ENCODE measurements at regions not wholly inside any gene's neighbourhood (a gene's known extent, or its start where the extent isn't known, plus 50 kb on each side); places are given as distances from the start of the nearest gene placed in this dataset.
A peak's percentile ranks its signal among the peaks of the same experiment; 100 is the strongest.

DNA sequence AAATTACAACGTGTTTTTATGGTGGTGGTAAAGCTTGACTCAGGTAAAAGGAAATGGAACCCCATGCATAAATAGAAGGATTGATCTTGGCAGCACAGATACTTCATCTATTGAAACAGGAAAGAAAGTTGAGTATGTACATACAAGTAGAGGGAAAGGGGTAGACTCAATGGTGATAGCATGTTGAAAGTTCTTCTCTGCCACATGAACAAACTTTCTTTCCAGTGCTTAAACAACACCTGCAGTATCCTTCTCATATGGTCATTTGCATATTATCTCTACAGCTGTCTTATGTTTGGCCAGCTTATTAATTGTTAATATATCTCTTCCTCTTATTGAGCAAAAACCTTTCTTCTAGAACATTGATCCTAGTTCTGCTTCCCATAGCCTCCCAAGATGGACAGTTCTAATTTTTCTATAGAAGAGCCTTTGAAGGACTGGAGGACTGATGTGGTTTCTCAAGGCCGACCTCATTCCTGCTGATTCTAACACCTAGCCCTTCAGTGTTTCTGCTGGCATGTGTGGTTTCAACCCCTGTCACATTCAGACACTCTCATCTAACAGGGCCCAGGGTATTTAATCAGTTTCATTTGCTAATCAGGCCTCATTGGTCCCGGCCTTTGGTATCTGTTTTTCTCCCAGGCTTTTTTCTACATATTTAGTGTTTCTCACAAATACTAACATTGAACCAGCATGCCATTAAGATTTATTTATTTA lies 108.1 kb upstream of the SPRY1 start:
- in situ Hi-C loops (cut with MboI; ENCODE audit: low pct_unique_long_range_greater_than_20kb, low sequenced_read_pairs): no loop called here
- DNase-seq: no peak

DNA sequence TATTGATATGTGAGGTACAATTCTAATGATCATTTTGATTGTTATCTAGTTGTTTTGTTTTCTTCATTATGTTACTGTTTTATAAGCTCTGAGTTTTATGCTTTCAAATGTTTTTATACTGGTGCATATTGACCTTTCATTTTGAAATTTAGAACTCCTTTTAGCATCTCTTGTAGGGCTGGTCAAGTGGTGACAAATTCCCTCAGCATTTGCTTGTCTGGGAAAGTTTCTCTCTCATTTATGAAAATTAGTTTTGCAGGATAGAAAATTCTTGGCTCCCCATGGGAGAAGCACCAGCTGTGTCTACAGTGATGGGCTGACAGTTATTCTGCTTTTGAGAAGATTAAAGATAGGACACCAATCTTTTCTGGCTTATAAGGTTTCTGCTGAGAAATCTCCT lies 105.3 kb upstream of the SPRY1 start:
- in situ Hi-C loops (cut with MboI; ENCODE audit: low pct_unique_long_range_greater_than_20kb, low sequenced_read_pairs): no loop called here
- no peak for DNase-seq

DNA sequence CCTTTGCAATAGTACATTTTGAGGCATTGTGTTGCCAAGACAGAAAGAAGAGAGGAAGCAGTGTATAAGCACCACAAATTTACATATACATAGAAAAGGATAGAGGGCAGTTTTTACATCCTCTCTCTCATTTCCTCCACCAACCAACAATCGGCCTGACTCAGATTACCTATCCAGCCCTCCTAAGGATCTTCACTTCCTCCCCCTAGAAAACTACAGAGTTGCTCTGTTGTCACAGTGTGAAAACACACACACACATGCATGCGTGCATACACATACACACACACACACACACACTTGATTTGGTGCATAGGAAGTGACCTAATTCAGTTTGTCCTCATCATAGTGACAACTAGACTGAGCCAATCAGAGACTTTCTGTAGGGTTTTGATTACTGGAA lies 98.8 kb upstream of the SPRY1 start:
- in situ Hi-C loops (cut with MboI; ENCODE audit: low pct_unique_long_range_greater_than_20kb, low sequenced_read_pairs): no loop called here
- DNase-seq: no peak

DNA sequence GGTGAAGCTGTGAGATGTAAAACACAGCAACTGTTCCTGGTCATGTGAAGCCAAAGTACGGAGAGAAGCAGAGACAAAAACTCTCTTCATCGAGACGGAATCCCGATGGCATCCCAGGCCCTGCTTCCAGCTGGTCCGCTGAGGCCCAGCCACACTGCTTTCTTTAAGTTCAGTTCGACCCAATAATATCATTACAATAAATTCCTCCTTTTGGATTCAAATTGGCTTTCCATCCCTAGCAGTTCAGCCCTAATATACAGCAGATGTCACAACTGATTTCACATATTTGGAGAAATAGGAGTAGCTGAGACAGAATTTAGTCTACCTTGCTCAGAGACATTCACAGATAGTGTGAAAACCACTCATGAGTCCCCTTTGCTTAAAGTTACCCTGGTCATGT lies 98.3 kb upstream of the SPRY1 start:
- no peak for DNase-seq
- in situ Hi-C loops (cut with MboI; ENCODE audit: low pct_unique_long_range_greater_than_20kb, low sequenced_read_pairs): no loop called here

DNA sequence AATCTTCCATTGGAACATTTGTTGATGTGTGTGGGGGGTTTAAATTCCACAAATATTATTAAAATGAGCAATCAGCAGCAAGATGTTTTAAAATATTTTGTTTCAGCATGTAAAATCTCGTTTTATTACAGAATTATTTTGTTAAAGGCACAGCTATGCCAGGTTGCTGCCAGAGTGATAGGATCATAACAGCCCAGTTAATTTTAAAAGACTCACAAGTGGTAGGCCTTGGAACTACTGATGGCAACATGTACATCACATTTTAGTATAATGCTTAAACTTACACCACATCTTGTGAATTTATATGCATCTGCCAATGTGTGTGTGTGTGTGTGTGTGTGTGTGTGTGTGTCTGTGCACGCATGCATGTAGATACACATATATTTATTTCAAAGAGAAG lies 97.8 kb upstream of the SPRY1 start:
- in situ Hi-C loops (cut with MboI; ENCODE audit: low pct_unique_long_range_greater_than_20kb, low sequenced_read_pairs): no loop called here
- no peak for DNase-seq

DNA sequence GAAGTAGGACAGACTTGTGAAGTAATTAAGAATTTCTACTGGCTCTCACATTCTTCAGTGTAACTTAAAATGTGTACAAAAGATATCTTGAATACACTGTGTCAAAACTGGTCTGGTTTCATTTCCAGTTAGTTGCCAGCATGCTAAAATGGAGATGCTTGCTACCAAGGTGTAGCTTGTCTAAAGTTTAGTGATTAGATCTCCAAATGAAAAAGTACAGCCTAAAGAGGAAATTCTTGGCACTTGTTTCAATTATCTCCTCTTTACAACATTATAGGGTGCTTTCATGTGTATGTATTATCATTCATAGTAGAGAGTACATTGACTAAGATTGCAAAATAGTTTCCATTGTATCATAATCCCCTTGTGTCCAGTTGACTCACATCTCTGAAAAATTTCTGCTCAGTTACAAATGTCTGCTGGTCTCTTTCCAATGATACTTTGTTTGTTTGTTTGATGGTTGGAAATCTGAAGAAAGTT lies 97.3 kb upstream of the SPRY1 start:
- DNase-seq: no peak
- in situ Hi-C loops (cut with MboI; ENCODE audit: low pct_unique_long_range_greater_than_20kb, low sequenced_read_pairs): no loop called here

DNA sequence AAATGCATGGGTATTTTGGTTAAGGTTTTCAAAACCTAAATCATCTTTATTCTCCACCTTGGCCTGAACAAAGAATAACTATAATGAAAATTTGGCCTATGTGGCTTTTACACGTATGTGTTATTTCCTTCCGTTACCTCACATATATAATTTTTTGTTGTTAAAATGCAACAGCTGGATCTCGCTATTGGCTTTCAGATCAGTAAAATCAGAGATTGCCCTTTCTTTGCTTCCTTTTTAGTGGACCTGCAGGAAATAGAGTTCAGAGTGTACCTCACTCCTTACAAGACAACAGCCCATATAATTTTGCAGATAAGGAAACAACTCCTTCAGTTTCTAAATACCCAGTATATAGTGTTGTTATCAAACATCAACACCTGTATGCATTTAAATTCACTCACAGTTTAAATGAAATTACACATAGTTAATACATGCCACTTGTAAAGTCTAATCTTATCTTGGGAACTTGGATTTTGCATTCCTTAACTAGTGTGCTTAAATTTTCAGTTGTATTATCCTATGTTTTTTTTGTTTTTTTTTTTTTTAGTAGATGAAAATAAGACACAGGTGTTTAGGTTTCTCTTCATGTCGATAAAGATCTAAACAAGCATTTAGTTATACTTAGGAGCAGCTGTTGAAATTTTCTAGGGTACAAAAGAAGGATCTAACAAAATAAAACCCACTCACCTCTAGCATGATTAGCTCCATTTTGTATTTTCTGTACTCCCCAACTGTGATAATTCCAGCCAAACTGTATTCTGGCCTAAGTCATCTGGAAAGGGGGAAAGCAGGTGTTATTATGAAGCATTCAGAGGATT lies 96.2 kb upstream of the SPRY1 start:
- in situ Hi-C loops (cut with MboI; ENCODE audit: low pct_unique_long_range_greater_than_20kb, low sequenced_read_pairs): no loop called here

DNA sequence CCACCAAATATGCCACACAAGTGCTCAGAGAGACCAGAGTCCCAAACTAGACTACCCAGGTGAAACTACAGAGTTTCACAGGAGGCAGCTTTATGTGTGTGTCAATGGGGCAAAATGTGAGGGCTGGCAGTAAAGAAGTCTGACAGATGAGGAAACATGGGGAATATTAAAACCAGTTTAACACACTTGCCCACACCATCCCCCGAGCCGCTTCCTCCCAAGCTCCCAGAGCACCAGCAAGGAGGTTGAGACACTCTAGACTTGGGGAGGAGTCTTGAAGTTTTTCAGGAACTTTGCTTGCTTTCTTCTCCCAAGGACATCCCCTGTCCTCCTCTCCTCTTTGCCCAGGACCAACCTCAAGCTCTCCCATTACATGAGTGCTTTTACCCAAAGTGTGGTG lies 94.7 kb upstream of the SPRY1 start:
- no peak for DNase-seq
- in situ Hi-C loops (cut with MboI; ENCODE audit: low pct_unique_long_range_greater_than_20kb, low sequenced_read_pairs): no loop called here

More for the DNA sequence above, 96.2 kb upstream of the SPRY1 start:
- no peak for DNase-seq

DNA sequence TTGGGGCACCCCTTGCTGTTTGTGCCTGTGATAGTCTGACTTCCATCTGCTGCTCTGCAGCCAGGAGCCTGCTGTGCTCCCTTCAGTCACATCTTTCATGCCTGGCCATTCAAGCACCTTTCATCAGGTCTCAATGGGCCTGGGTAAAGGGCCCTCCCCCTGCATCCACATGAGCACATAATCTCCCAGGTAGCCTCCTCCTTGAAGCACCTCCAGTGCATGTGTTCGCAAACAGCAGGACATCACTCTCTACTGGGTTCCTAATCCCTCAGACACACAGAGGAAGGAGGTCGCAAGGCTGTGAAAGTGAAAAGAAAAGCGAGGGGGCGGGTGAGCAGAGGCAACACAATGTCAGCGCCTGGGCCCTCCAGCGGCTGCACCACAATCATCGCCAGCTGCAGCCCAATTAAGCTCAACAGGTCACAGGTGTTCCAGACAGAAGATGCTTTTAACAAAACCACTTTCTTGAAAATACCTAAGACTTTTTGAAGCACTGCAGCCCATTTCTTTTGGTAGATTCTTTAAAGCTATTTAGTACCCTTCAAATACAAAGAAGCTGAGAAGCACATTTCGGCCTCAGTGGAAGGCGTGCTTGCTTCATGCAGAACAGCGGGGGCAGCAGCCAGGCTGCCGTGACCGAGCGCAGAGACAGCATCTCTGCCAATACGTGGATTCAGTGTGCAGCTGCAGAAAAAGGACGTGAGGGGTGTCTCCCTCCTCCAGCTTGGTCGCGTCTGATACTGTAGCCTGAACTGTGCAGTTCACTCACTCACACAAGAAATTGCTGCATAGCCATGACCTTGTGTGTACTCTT lies 92.2 kb upstream of the SPRY1 start:
- no peak for DNase-seq
- in situ Hi-C loops (cut with MboI; ENCODE audit: low pct_unique_long_range_greater_than_20kb, low sequenced_read_pairs): no loop called here

DNA sequence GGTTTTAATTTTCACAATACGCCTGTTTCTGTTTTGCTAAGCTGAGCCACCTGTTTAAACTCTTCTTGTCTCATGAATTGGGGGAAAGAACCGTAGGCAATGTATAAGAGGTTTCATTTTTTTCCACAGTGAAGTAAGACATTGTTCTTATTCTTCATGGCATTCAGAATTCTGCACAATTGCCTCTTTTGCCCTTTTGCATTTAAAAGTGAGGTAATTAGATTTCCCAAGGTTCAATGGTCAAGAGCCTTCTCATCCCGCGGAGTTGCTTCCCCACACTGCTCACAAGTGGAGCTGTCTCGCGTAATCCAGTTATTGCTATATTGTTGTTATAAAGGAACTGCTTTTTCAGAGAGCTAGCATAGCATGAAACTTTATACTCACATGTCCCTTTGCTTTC lies 90.9 kb upstream of the SPRY1 start:
- DNase-seq: no peak
- in situ Hi-C loops (cut with MboI; ENCODE audit: low pct_unique_long_range_greater_than_20kb, low sequenced_read_pairs): no loop called here

DNA sequence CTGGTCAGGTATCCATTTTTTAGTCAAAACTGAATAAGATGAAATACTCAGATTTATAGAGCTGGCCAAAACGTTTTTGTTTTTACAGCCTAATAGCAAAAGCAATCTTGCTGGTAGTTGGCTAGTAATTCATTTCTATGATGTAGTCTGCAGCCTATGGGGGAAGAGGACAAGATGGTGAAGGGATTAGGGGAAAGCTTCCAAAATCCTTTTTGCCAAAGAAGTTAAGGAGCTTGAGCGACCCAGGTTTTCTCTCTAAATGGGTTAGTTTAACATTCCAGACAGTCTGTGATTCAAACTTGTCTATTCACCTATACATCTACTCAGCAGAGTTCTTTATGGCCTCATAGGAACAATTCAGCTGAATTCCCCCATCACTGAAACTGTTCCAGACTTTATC lies 89.8 kb upstream of the SPRY1 start:
- in situ Hi-C loops (cut with MboI; ENCODE audit: low pct_unique_long_range_greater_than_20kb, low sequenced_read_pairs): no loop called here
- no peak for DNase-seq

DNA sequence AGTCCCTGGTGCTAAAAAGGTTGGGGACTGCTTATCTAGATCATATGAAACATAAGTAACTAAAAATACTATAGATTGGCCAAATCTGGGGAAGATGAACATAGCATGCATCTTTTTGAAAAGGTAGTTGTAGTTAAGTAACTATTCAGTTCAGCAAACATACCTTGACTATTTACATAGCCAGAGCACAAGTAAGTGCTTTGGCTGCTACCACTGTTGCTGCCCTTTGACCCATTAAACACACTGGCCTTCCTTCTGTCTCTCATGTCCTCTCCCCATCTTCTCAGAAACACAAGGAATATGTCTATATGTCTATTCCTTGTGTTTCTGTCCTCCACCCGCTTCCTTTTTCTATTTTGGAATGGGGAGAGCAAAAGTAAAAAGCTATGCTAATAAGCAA lies 87.9 kb upstream of the SPRY1 start:
- in situ Hi-C loops (cut with MboI; ENCODE audit: low pct_unique_long_range_greater_than_20kb, low sequenced_read_pairs): no loop called here
- no peak for DNase-seq

DNA sequence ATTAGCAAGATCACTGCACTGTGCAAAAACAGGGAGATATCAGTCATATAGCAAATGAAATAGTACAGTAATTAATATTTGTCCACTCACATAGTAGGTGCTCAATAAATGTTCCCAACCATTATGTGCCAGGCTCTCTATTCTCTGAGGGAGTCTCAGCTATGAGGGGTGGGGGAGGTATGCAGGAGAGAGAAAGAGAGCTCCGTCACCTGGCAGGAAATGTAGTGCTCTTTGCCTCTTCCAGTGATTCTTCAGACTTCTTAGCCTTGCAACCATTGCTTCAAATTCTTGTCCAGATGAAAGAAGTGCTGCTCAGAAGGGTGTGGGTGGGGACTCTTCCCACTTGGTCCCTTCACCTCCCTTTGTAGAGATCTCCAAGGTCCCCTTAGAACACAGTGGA lies 84.5 kb upstream of the SPRY1 start:
- in situ Hi-C loops (cut with MboI; ENCODE audit: low pct_unique_long_range_greater_than_20kb, low sequenced_read_pairs): no loop called here

DNA sequence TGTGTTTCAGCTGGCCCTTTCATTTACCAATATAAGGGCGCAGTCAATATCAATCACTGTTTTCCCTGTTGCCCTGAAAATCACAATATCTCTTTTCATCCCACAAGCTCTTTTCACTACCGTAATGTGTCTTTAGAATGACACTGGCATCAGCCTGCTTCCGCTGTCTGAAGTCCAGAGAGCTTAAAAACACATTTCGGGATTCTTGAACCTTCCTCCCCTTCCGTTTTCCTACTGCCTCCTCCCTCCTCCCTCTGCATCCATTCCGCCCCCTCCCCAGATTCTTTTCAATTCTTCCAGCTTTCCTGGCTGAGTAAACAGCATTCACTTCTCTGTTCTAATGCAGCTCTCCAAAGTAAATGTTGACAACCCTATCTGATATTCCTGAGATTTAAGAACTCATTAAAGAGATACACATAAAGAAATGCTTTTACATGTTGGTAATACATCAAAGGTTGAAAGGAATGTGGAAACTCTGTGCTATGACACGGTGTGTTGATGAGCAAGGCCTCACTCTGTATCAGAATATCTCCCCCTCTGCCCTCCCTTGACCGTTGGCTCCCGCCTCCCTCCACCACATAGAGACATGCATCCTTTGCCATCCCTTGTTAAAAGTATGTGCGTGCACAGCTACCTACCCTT lies 83.5 kb upstream of the SPRY1 start:
- in situ Hi-C loops (cut with MboI; ENCODE audit: low pct_unique_long_range_greater_than_20kb, low sequenced_read_pairs): no loop called here
- DNase-seq: no peak

More for the DNA sequence above, 84.5 kb upstream of the SPRY1 start:
- DNase-seq: no peak

DNA sequence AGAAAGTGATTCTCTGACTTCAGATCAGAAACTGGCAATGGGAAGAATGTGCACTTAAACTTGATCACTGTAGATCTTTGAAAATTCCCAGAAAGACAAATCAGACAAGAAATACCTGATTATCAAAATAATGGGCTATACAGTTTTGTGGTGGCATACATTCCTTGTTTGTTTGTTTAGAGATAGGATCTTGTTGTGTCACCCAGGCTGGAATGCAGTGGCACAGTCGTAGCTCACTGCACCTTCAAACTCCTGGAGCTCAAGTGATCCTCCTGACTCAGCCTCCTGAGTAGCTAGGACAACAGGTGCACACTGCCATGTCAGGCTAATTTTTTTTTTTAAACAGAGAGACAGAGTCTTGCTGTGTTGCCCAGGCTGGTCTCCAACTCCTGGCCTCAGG lies 81.0 kb upstream of the SPRY1 start:
- in situ Hi-C loops (cut with MboI; ENCODE audit: low pct_unique_long_range_greater_than_20kb, low sequenced_read_pairs): no loop called here
- DNase-seq: no peak

DNA sequence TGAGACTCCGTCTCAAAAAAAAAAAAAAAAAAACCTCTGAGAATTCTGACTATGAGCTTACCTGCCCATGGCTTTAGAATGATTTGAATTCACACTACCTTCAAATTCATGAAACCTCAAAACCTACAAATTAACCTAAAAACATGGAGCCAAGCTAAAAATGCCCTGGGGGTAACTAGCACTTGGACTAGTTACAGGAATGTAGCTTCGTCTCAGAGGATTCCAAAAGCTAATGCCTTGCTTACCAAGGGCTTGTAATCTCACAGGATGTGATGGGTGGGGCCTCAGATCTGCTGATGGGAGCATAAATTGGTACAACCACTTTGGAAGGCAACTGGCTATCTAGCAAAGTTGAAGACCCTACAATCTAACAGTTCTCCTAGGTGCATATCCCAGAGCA lies 79.4 kb upstream of the SPRY1 start:
- in situ Hi-C loops (cut with MboI; ENCODE audit: low pct_unique_long_range_greater_than_20kb, low sequenced_read_pairs): no loop called here
- no peak for DNase-seq

DNA sequence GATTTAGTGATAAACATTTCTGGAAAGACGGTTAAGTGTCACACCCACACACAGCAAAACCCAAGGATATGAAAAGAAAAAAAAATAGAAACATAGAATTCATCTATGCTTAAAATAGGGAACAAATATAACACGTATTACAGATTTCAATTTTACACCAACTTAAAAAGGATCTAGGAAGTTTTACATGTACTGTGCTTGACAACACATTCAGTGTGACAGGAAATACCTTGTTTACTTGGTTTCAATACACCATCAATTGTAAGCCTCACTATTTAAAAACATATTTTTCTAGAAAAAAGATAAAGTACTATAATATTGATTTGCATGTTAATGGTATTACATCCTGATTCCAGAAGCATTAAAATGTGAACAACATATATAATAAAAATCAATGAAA lies 77.0 kb upstream of the SPRY1 start:
- DNase-seq: no peak
- in situ Hi-C loops (cut with MboI; ENCODE audit: low pct_unique_long_range_greater_than_20kb, low sequenced_read_pairs): no loop called here

DNA sequence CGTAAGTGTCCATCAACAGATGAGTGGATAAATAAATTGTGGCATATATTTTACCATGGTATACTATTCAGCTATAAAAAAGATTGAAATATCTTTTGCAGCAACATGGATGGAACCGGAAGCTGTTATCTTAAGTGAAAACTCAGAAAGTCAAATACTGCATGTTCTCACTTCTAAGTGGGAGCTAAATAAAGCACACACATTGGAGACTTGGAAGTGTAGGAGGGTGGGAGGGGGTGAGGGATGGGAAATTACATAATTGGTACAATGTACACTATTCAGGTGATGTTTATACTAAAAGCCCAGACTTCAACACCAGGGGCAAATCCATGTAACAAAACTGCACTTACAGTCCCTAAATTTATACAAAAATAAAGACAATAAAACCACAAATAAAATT lies 72.6 kb upstream of the SPRY1 start:
- no peak for DNase-seq
- in situ Hi-C loops (cut with MboI; ENCODE audit: low pct_unique_long_range_greater_than_20kb, low sequenced_read_pairs): no loop called here

DNA sequence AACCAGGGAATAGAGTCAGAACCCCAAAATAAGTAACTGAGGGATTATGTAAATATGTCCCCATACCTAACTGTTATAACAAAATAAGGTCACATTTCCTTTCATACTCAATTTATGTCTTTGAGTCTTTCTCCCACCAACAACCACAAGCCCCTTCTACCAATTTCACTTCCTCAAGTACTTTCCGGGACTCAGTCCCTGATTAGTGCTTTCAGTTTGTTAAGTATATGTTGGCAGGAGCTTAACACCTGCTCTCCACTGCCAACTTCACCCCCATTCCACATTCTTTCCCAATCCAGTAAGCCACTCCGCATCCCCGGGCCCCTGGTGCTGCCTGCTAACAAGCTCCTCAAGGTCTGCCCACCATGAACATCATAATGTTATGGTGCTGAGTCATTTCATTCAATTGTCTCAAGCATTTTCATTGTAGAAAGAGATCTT lies 71.3 kb upstream of the SPRY1 start:
- DNase-seq: peak; percentile 8
- in situ Hi-C loops (cut with MboI; ENCODE audit: low pct_unique_long_range_greater_than_20kb, low sequenced_read_pairs): no loop called here
